IMR-90 (cell line): ENCODE measurements at regions not wholly inside any gene's neighbourhood (a gene's known extent, or its start where the extent isn't known, plus 50 kb on each side); places are given as distances from the start of the nearest gene placed in this dataset.

Experiments used
- ATAC-seq: fragments of 200-7000 bp; cut with Tn5 transposase; 2 replicates; pipeline ENCODE4 v1.9.1; 2020; ENCODE audit warnings: low read depth, mild to moderate bottlenecking, moderate library complexity
- BruUV-seq: library from RNA; stranded (reverse); fragments of 400-500 nt; replicated peaks from 2 replicates; lab custom pipeline; 2021; lab: Mats Ljungman, UMichigan
- CTCF ChIA-PET: fragments of 300-600 bp; formaldehyde crosslinking; extraction: SDS; loops from one replicate; lab custom pipeline; 2021; ENCODE audit warnings: antibody characterized with exemption; lab: Yijun Ruan, JAX
- POLR2A ChIA-PET: fragments of 300-600 bp; sonication (Branson Sonifier 250); formaldehyde crosslinking; loops from one replicate; lab custom pipeline; 2022; ENCODE audit warnings: antibody characterized with exemption; ENCODE audit not compliant: unreplicated experiment; lab: Charles Lee
- DNase-seq: peaks from one replicate; pipeline ENCODE4 v3.0.0; 2013
- H2AFZ ChIP-seq: replicated peaks from 2 replicates; pipeline ENCODE3; 2013; ENCODE audit warnings: low read length, mild to moderate bottlenecking; ENCODE audit not compliant: poor library complexity
- H2AK5ac ChIP-seq: 2 replicates; pipeline ENCODE4 v1.6.1; 2013; ENCODE audit warnings: low read depth, low read length, inconsistent platforms
- H2AK9ac ChIP-seq: replicated peaks from 2 replicates; pipeline ENCODE3; 2013; ENCODE audit warnings: mild to moderate bottlenecking, low read depth, low read length, moderate library complexity; ENCODE audit not compliant: poor library complexity
- H2BK120ac ChIP-seq: 2 replicates; pipeline ENCODE4 v1.6.1; 2013; ENCODE audit warnings: low read depth, low read length, inconsistent platforms
- H2BK15ac ChIP-seq: 3 replicates; pipeline ENCODE4 v1.6.1; 2013; ENCODE audit warnings: low read depth, low read length, inconsistent platforms
- H2BK20ac ChIP-seq: 2 replicates; pipeline ENCODE4 v1.6.1; 2013; ENCODE audit warnings: low read depth, mild to moderate bottlenecking, inconsistent platforms, low read length, moderate library complexity
- H2BK5ac ChIP-seq: 2 replicates; pipeline ENCODE4 v1.6.1; 2013; ENCODE audit warnings: mild to moderate bottlenecking, low read depth, low read length, inconsistent platforms; ENCODE audit not compliant: poor library complexity, severe bottlenecking
- H3K14ac ChIP-seq: replicated peaks from 2 replicates; pipeline ENCODE4 v1.6.1; 2013; ENCODE audit warnings: low read depth, low read length, inconsistent platforms
- H3K18ac ChIP-seq: 2 replicates; pipeline ENCODE4 v1.6.1; 2013; ENCODE audit warnings: low read depth, low read length, control low read depth
- H3K23ac ChIP-seq: 2 replicates; pipeline ENCODE4 v1.6.1; 2013; ENCODE audit warnings: low read depth, low read length, inconsistent platforms
- H3K27ac ChIP-seq: 2 replicates; pipeline ENCODE4 v1.5.1; 2013; ENCODE audit warnings: mild to moderate bottlenecking, control low read depth, low read length; ENCODE audit not compliant: insufficient read depth
- H3K27me3 ChIP-seq: 2 replicates; pipeline ENCODE4 v1.6.1; 2013; ENCODE audit warnings: low read length; ENCODE audit not compliant: control insufficient read depth, insufficient read depth
- H3K36me3 ChIP-seq: 2 replicates; pipeline ENCODE4 v1.6.1; 2013; ENCODE audit warnings: low read length, mixed read lengths; ENCODE audit not compliant: control insufficient read depth, insufficient read depth
- H3K4ac ChIP-seq: 2 replicates; pipeline ENCODE4 v1.6.1; 2013; ENCODE audit warnings: low read depth, low read length, inconsistent platforms
- H3K4me1 ChIP-seq: 2 replicates; pipeline ENCODE4 v1.6.1; 2013; ENCODE audit warnings: low read length, mixed read lengths; ENCODE audit not compliant: control insufficient read depth, insufficient read depth
- H3K4me2 ChIP-seq: 2 replicates; pipeline ENCODE4 v1.6.1; 2013; ENCODE audit warnings: low read depth, mild to moderate bottlenecking, control low read depth, low read length, moderate library complexity
- H3K4me3 ChIP-seq: 2 replicates; pipeline ENCODE4 v1.5.1; 2013; ENCODE audit warnings: low read depth, mild to moderate bottlenecking, control low read depth, low read length, moderate library complexity; ENCODE audit not compliant: insufficient read depth
- H3K56ac ChIP-seq: 2 replicates; pipeline ENCODE4 v1.6.1; 2013; ENCODE audit warnings: low read length, inconsistent platforms; ENCODE audit not compliant: insufficient read depth; ENCODE audit errors: extremely low read depth
- H3K79me1 ChIP-seq, 2 experiments: 2 replicates each; pipeline ENCODE4 v1.6.1; 2013; ENCODE audit warnings: low read length in 2 of 2, inconsistent platforms in 1 of 2, low read depth in 1 of 2
- H3K9ac ChIP-seq: 2 replicates; pipeline ENCODE4 v1.6.1; 2013; ENCODE audit warnings: low read depth, low read length, control low read depth
- H3K9me1 ChIP-seq: 2 replicates; pipeline ENCODE4 v1.6.1; 2013; ENCODE audit warnings: low read length, inconsistent platforms; ENCODE audit not compliant: insufficient read depth
- H3K9me3 ChIP-seq: 2 replicates; pipeline ENCODE4 v1.6.1; 2013; ENCODE audit warnings: low read length; ENCODE audit not compliant: control insufficient read depth, insufficient read depth
- H4K20me1 ChIP-seq: 2 replicates; pipeline ENCODE4 v1.6.1; 2013; ENCODE audit warnings: low read length, inconsistent platforms; ENCODE audit not compliant: insufficient read depth
- H4K5ac ChIP-seq: 2 replicates; pipeline ENCODE4 v1.6.1; 2013; ENCODE audit warnings: mild to moderate bottlenecking, low read depth, low read length, control low read depth
- H4K8ac ChIP-seq, 2 experiments: 2 replicates each; pipeline ENCODE4 v1.6.1; 2013; ENCODE audit warnings: low read depth in 2 of 2, low read length in 2 of 2, control low read depth in 1 of 2, inconsistent platforms in 1 of 2
- H4K91ac ChIP-seq: 2 replicates; pipeline ENCODE4 v1.6.1; 2013; ENCODE audit warnings: low read depth, low read length, inconsistent platforms; ENCODE audit not compliant: insufficient read depth
- FOS ChIP-seq: fragments of 150-350 bp; IDR thresholded peaks from 2 replicates; pipeline ENCODE4 v1.6.1; 2016; ENCODE audit warnings: low read depth, low read length
- MAFK ChIP-seq: IDR thresholded peaks from 2 replicates; pipeline ENCODE4 v1.6.1; 2012; ENCODE audit warnings: low read depth, low read length, improper control_type of control experiment
- MXI1 ChIP-seq: IDR thresholded peaks from 2 replicates; pipeline ENCODE4 v1.6.1; 2012; ENCODE audit warnings: low read depth, mild to moderate bottlenecking, low read length, moderate library complexity, borderline replicate concordance
- WGBS, 2 experiments: methylation state at CpG; one replicate each; pipeline versions ENCODE4 v1.1.5 to v1.1.7; 2013; ENCODE audit warnings: missing lambda C conversion rate in 2 of 2; ENCODE audit not compliant: insufficient read length in 1 of 2; ENCODE audit errors: extremely low coverage in 2 of 2; 5-methylcytosine and 5-hydroxymethylcytosine counted together
- dilution Hi-C: fragments of 300-500 bp; cut with HindIII; formaldehyde crosslinking; loops from one replicate; pipeline ENCODE4 v1.14.3; 2018; ENCODE audit warnings: low sequenced_read_pairs; ENCODE audit not compliant: unreplicated experiment
- in situ Hi-C: fragments of 300-500 bp; cut with MboI; formaldehyde crosslinking; loops from 3 replicates; pipeline ENCODE4 v1.14.3; 2019; ENCODE audit warnings: low sequenced_read_pairs, inconsistent platforms, mixed read lengths
- intact Hi-C: fragments of 100-400 bp; cut with micrococcal nuclease; formaldehyde crosslinking; loops from 2 replicates; pipeline ENCODE4 v1.10.0; 2022

GRCh38 chr22:22824340-22825212 lies 63.0 kb upstream of the IGLL5 start:
- no peak overlapping the region for H4K8ac ChIP-seq
- no TSS peak for BruUV-seq
- no peak overlapping the region for H2BK15ac ChIP-seq
- peaks cover 4% of the 10 kb centered on the region for H3K27me3 ChIP-seq
- no peak overlapping the region for H4K5ac ChIP-seq
- TF ChIP-seq FOS (no peak), MAFK (peak; percentile 67), MXI1 (no peak)
- ATAC-seq (no peak), DNase-seq (no peak)
- H3K18ac ChIP-seq = no peak overlapping the region
- no peak overlapping the region for H4K91ac ChIP-seq
- no peaks in the 10 kb centered on the region for H3K4me1 ChIP-seq
- no peaks in the 10 kb centered on the region for H4K20me1 ChIP-seq
- H3K14ac ChIP-seq = no peak overlapping the region
- H3K4ac ChIP-seq = no peak overlapping the region
- H3K23ac ChIP-seq = no peak overlapping the region
- in situ Hi-C loops = no loop called here
- no peaks in the 10 kb centered on the region for H3K9me3 ChIP-seq
- H3K4me3 ChIP-seq = no peak overlapping the region
- POLR2A ChIA-PET = no interaction called here
- no peaks in the 10 kb centered on the region for H3K79me1 ChIP-seq
- intact Hi-C loops = no loop called here
- H3K36me3 ChIP-seq = no peaks in the 10 kb centered on the region
- H2AK5ac ChIP-seq = no peak overlapping the region
- no peaks in the 10 kb centered on the region for H3K9me1 ChIP-seq
- WGBS, 2 experiments = no CpG with 5 or more reads among the region's 6 CpGs
- no peak overlapping the region for H2BK5ac ChIP-seq
- no peak overlapping the region for H3K4me2 ChIP-seq
- no peak overlapping the region for H2AFZ ChIP-seq
- dilution Hi-C loops = no loop called here
- H3K27ac ChIP-seq = no peak overlapping the region
- no peak overlapping the region for H2AK9ac ChIP-seq
- CTCF ChIA-PET = no interaction called here
- H2BK120ac ChIP-seq = no peak overlapping the region
- no peak overlapping the region for H3K56ac ChIP-seq
- H2BK20ac ChIP-seq = no peak overlapping the region
- H3K9ac ChIP-seq = no peak overlapping the region
